OCI-LY3 (cell line): ENCODE measurements at regions not wholly inside any gene's neighbourhood (a gene's known extent, or its start where the extent isn't known, plus 50 kb on each side); places are given as distances from the start of the nearest gene placed in this dataset.

Experiments
- CTCF ChIP-seq: fragments of 200-600, 300-600 bp; sonication (generic); IDR thresholded peaks from 2 replicates; pipeline ENCODE4 v1.5.1; 2014; ENCODE audit warnings: antibody characterized with exemption, low read length, low read depth
- EZH2phosphoT487 ChIP-seq: fragments of 200-600 bp; shearing (Covaris generic); IDR thresholded peaks from 2 replicates; pipeline ENCODE4 v1.6.1; 2018; ENCODE audit warnings: antibody characterized with exemption, mixed run types, low read depth

- TF ChIP-seq CTCF (peak; percentile 87), EZH2phosphoT487 (no peak)
Observed at GRCh38 chr12:76158518-76159321, 74.2 kb upstream of the NAP1L1 start.
